GM12878 (cell line): ENCODE measurements at regions not wholly inside any gene's neighbourhood (a gene's known extent, or its start where the extent isn't known, plus 50 kb on each side); places are given as distances from the start of the nearest gene placed in this dataset.

Experiments used
- ATAC-seq: fragments of 200-7000 bp; cut with Tn5 transposase; 3 replicates; pipeline ENCODE4 v1.9.1; 2020; ENCODE audit warnings: mild to moderate bottlenecking, moderate library complexity
- BruUV-seq: library from RNA; stranded (reverse); fragments of 400-500 nt; replicated peaks from 2 replicates; lab custom pipeline; 2021; lab: Mats Ljungman, UMichigan
- CTCF ChIA-PET: fragments of 300-600 bp; sonication (Branson Sonifier 250); formaldehyde crosslinking; extraction: SDS; loops from one replicate; lab custom pipeline; 2021; ENCODE audit warnings: inconsistent platforms; lab: Yijun Ruan, JAX
- POLR2A ChIA-PET: fragments of 350-600 bp; formaldehyde crosslinking; extraction: SDS; loops from one replicate; lab custom pipeline; 2021; ENCODE audit warnings: inconsistent platforms; lab: Charles Lee
- RAD21 ChIA-PET: fragments of 300-600 bp; sonication (Branson Sonifier 250); formaldehyde crosslinking; loops from one replicate; lab custom pipeline; 2023; ENCODE audit warnings: antibody characterized with exemption; ENCODE audit not compliant: unreplicated experiment; lab: Charles Lee
- SMC1A ChIA-PET: fragments of 300-600 bp; sonication (Branson Sonifier 250); formaldehyde crosslinking; loops from one replicate; lab custom pipeline; 2023; ENCODE audit not compliant: unreplicated experiment, uncharacterized antibody; lab: Charles Lee
- DNase-seq: peaks from one replicate; pipeline ENCODE4 v3.0.0-alpha.2; 2011; ENCODE audit warnings: low read depth, low spot score
- FAIRE-seq: peaks from 3 replicates; lab custom pipeline; 2011; peaks lifted over from hg19 to GRCh38; lab: Jason Lieb, UNC
- H2AFZ ChIP-seq: 2 replicates; pipeline ENCODE4 v1.6.0; 2011; ENCODE audit warnings: low read depth, low read length, control low read depth; ENCODE audit not compliant: control insufficient read depth
- H3K27ac ChIP-seq: 2 replicates; pipeline ENCODE4 v1.5.1; 2011; ENCODE audit warnings: control low read depth; ENCODE audit not compliant: control insufficient read depth, insufficient read depth
- H3K27me3 ChIP-seq, 2 experiments: replicated peaks in 1 of 2; 2 replicates each; pipeline versions ENCODE4 v1.6.0 to v1.6.1; 2011; ENCODE audit warnings: low read length in 1 of 2; ENCODE audit not compliant: control insufficient read depth in 2 of 2, insufficient read depth in 2 of 2
- H3K36me3 ChIP-seq, 2 experiments: 2 replicates each; pipeline ENCODE4 v1.5.1; 2011; ENCODE audit warnings: low read length in 1 of 2; ENCODE audit not compliant: control insufficient read depth in 2 of 2, insufficient read depth in 2 of 2
- H3K4me1 ChIP-seq: 2 replicates; pipeline ENCODE4 v1.6.1; 2011; ENCODE audit warnings: mild to moderate bottlenecking, low read length, moderate library complexity, mixed read lengths; ENCODE audit not compliant: control insufficient read depth, insufficient read depth
- H3K4me2 ChIP-seq: 2 replicates; pipeline ENCODE4 v1.6.0; 2011; ENCODE audit warnings: control low read depth; ENCODE audit not compliant: control insufficient read depth, insufficient read depth
- H3K4me3 ChIP-seq: fragments of 200-600 bp; sonication (generic); 2 replicates; pipeline ENCODE4 v1.5.1; 2016
- H3K79me2 ChIP-seq: 2 replicates; pipeline ENCODE4 v1.6.0; 2011; ENCODE audit warnings: low read length; ENCODE audit not compliant: control insufficient read depth, insufficient read depth
- H3K9ac ChIP-seq: 2 replicates; pipeline ENCODE4 v1.8.0; 2011; ENCODE audit warnings: low read length, control low read depth, mixed read lengths; ENCODE audit not compliant: control insufficient read depth, insufficient read depth
- H3K9me3 ChIP-seq: replicated peaks from 3 replicates; pipeline ENCODE4 v1.5.1; 2011; ENCODE audit warnings: mild to moderate bottlenecking, low read length; ENCODE audit not compliant: control insufficient read depth, insufficient read depth
- H4K20me1 ChIP-seq: 2 replicates; pipeline ENCODE4 v1.6.0; 2011; ENCODE audit not compliant: control insufficient read depth, insufficient read depth
- ASH2L ChIP-seq: fragments of 300-600, 200-600 bp; sonication (generic); IDR thresholded peaks from 2 replicates; pipeline ENCODE4 v1.6.1; 2017; ENCODE audit warnings: low read depth, mild to moderate bottlenecking, borderline replicate concordance
- CBX3 ChIP-seq: fragments of 200-600 bp; sonication (generic); IDR thresholded peaks from 2 replicates; pipeline ENCODE4 v1.6.1; 2016; ENCODE audit warnings: low read depth, borderline replicate concordance
- CHD1 ChIP-seq: IDR thresholded peaks from 2 replicates; pipeline ENCODE4 v1.6.1; 2012; ENCODE audit warnings: low read depth, low read length, improper control_type of control experiment
- HCFC1 ChIP-seq: fragments of 150-350 bp; IDR thresholded peaks from 2 replicates; pipeline ENCODE4 v1.6.1; 2014; ENCODE audit warnings: low read length
- SUZ12 ChIP-seq: fragments of 200-600 bp; sonication (generic); IDR thresholded peaks from one replicate; pipeline ENCODE4 v1.6.1; 2018; ENCODE audit warnings: antibody characterized with exemption, mild to moderate bottlenecking; ENCODE audit not compliant: unreplicated experiment
- TAF1 ChIP-seq: IDR thresholded peaks from 2 replicates; pipeline ENCODE4 v1.6.1; 2011; ENCODE audit warnings: mild to moderate bottlenecking, low read depth, low read length, borderline replicate concordance
- WGBS: methylation state at CpG from one replicate; pipeline ENCODE4 v1.1.6; 2016; ENCODE audit warnings: low lambda C conversion rate; ENCODE audit not compliant: insufficient replicate concordance, insufficient coverage; ENCODE audit errors: missing lambda C conversion rate; 5-methylcytosine and 5-hydroxymethylcytosine counted together
- in situ Hi-C: fragments of 300-500 bp; cut with MboI; formaldehyde crosslinking; loops from 9 replicates; pipeline ENCODE4 v1.14.3; 2018; ENCODE audit warnings: mixed read lengths
- intact Hi-C: fragments of 100-400 bp; cut with micrococcal nuclease; formaldehyde crosslinking; loops from one replicate; pipeline ENCODE4 v1.14.2; 2022; ENCODE audit not compliant: unreplicated experiment
- TF ChIP-seq, protein P1 (sequence below): fragments of 450-650 bp; IDR thresholded peaks from 2 replicates; pipeline ENCODE4 v1.6.1; 2017; ENCODE audit warnings: mild to moderate bottlenecking, moderate library complexity
- TF ChIP-seq, protein P2 (sequence below): fragments of 450-650 bp; formaldehyde crosslinking; IDR thresholded peaks from 2 replicates; pipeline ENCODE4 v1.4.0; 2022; ENCODE audit warnings: mild to moderate bottlenecking, moderate library complexity

DNA sequence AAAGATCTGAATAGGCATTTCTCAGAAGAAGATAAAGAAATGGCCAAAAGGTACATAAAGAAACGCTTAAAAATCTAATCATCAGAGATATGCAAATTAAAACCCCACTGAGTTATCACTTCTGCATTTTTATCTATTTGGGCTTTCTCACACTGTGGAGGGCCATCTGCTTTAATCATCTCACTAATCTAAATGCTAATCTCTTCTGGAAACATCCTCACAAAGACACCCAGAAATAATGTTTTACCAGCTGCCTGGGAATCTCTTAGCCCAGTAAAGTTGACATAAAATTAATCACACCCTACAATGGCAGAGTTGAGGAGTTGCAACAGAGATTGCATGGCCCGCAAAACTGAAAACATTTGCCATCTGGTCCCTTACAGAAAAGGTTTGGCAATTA lies 407.9 kb upstream of the CYLC2 start (continued):
- TF ChIP-seq, protein P1, sequence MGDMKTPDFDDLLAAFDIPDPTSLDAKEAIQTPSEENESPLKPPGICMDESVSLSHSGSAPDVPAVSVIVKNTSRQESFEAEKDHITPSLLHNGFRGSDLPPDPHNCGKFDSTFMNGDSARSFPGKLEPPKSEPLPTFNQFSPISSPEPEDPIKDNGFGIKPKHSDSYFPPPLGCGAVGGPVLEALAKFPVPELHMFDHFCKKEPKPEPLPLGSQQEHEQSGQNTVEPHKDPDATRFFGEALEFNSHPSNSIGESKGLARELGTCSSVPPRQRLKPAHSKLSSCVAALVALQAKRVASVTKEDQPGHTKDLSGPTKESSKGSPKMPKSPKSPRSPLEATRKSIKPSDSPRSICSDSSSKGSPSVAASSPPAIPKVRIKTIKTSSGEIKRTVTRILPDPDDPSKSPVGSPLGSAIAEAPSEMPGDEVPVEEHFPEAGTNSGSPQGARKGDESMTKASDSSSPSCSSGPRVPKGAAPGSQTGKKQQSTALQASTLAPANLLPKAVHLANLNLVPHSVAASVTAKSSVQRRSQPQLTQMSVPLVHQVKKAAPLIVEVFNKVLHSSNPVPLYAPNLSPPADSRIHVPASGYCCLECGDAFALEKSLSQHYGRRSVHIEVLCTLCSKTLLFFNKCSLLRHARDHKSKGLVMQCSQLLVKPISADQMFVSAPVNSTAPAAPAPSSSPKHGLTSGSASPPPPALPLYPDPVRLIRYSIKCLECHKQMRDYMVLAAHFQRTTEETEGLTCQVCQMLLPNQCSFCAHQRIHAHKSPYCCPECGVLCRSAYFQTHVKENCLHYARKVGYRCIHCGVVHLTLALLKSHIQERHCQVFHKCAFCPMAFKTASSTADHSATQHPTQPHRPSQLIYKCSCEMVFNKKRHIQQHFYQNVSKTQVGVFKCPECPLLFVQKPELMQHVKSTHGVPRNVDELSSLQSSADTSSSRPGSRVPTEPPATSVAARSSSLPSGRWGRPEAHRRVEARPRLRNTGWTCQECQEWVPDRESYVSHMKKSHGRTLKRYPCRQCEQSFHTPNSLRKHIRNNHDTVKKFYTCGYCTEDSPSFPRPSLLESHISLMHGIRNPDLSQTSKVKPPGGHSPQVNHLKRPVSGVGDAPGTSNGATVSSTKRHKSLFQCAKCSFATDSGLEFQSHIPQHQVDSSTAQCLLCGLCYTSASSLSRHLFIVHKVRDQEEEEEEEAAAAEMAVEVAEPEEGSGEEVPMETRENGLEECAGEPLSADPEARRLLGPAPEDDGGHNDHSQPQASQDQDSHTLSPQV = no peak
- TF ChIP-seq CHD1 (no peak), CBX3 (no peak), ASH2L (no peak)
- TF ChIP-seq, protein P2, sequence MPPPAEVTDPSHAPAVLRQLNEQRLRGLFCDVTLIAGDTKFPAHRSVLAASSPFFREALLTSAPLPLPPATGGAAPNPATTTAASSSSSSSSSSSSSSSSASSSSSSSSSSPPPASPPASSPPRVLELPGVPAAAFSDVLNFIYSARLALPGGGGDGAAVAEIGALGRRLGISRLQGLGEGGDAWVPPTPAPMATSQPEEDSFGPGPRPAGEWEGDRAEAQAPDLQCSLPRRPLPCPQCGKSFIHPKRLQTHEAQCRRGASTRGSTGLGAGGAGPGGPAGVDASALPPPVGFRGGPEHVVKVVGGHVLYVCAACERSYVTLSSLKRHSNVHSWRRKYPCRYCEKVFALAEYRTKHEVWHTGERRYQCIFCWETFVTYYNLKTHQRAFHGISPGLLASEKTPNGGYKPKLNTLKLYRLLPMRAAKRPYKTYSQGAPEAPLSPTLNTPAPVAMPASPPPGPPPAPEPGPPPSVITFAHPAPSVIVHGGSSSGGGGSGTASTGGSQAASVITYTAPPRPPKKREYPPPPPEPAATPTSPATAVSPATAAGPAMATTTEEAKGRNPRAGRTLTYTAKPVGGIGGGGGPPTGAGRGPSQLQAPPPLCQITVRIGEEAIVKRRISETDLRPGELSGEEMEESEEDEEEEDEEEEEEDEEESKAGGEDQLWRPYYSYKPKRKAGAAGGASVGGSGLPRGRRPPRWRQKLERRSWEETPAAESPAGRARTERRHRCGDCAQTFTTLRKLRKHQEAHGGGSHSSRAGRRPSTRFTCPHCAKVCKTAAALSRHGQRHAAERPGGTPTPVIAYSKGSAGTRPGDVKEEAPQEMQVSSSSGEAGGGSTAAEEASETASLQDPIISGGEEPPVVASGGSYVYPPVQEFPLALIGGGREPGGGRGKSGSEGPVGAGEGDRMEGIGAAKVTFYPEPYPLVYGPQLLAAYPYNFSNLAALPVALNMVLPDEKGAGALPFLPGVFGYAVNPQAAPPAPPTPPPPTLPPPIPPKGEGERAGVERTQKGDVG (CRISPR knock-in tag) = no peak

DNA sequence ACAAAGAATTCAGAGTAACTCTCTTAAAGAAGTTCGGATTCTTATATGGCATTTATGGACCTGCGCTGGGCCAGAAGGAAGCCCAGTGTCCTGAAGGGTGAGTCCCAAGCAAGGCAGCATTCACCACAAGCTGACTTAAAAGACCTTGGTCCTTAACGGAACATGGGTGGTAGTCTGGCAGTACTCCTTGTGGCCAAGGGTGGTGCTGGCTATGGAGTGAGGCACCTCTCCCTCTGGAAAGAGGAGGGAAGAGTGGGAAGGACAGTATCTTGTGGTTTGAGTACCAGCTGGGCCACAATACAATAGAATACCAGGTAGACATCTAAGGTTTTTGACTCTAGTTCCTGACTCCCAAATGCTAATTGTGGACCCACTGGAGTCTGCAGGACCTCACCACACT lies 425.7 kb upstream of the CYLC2 start:
- H3K27me3 ChIP-seq = no peaks in the 10 kb centered on the region
- intact Hi-C loops = no loop called here
- no peaks in the 10 kb centered on the region for H3K36me3 ChIP-seq
- ATAC-seq (no peak), DNase-seq (no peak), FAIRE-seq (no peak)
- H3K27ac ChIP-seq = no peak overlapping the region
- POLR2A ChIA-PET = no interaction called here
- H4K20me1 ChIP-seq = no peaks in the 10 kb centered on the region
- RAD21 ChIA-PET = no interaction called here
- H3K9me3 ChIP-seq = no peaks in the 10 kb centered on the region
- SMC1A ChIA-PET = no interaction called here
- 14% methylated on average over 3 of the region's 3 CpGs for WGBS
- H3K79me2 ChIP-seq = no peaks in the 10 kb centered on the region
- no peaks in the 10 kb centered on the region for H3K4me1 ChIP-seq
- H2AFZ ChIP-seq = no peak overlapping the region
- in situ Hi-C loops = no loop called here
- no peak overlapping the region for H3K4me2 ChIP-seq
- no peak overlapping the region for H3K4me3 ChIP-seq
- H3K9ac ChIP-seq = no peak overlapping the region
- no TSS peak for BruUV-seq
- CTCF ChIA-PET = no interaction called here
- TF ChIP-seq TAF1 (no peak), HCFC1 (no peak), SUZ12 (no peak)
